HG03354 (cell line): ENCODE measurements at regions not wholly inside any gene's neighbourhood (a gene's known extent, or its start where the extent isn't known, plus 50 kb on each side); places are given as distances from the start of the nearest gene placed in this dataset.
"Not testable (repeated sequence)": the region's sequence is repeated elsewhere in the genome, so short reads cannot be mapped to it uniquely, and the experiment has no call there.

ENCODE experiments used
- ATAC-seq: cut with Tn5 transposase; IDR thresholded peaks from one replicate; pipeline ENCODE4 v1.9.1; 2021; ENCODE audit warnings: mild to moderate bottlenecking; ENCODE audit not compliant: unreplicated experiment, poor library complexity, severe bottlenecking

DNA sequence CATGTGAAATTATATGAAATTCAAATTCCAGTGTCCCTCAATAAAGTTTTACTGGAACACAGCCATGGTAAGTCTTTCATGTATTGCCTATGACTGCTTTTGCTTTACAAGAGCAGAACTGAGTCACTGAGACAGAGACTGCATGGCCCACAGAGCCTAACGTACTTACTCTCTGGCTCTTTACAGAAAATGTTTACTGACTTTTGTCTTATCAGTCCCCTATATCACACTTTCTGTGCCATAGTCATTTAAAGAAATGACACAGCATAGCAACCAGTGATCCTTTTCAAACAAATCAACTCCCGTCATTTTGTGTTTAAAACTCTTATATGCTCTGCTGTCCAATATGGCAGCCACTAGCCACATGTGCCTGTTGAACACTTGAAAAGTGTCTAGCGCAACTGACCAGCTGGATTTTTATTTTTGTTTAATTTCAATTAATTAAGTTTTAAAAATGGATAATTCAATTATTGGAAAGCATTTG, 129.7 kb upstream of the CDIN1 start:
- no peak for ATAC-seq

DNA sequence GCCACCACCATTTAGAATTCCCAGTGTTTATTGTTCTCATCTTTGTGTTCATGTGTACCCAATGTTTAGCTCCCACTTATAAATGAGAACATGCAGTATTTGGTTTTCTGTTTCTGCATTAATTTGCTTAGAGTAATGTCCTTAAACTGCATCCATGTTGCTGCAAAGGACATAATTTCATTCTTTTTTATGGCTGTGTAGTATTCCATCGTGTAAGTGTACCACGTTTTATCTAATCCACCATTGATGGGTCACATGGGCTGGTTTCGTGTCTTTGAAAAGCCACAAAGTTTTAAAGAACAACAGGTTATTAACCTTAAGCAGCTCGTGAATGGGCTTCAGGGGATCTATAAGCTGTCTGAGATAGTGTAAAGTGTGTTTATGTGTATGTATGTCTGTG, 125.2 kb upstream of the CDIN1 start:
- not testable (repeated sequence) for ATAC-seq

DNA sequence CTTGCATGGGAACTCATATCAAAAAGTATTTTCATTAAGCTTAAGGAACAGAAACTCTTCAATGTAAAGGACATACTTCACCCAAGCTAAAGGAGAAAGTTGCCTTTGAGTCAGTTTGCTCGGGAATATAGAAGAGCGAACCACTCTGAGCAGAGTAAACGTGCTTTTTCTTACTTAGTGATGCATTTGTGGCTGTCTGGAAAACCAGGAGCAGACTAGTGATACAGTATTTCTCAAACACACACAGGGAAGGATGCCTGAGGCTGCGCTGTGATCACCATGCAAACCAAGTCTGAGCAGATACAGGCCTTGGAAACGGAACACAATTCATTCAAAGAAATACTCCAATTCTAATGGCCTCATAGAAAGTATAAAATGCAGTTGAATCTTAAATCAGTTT, 121.0 kb upstream of the CDIN1 start:
- no peak for ATAC-seq

DNA sequence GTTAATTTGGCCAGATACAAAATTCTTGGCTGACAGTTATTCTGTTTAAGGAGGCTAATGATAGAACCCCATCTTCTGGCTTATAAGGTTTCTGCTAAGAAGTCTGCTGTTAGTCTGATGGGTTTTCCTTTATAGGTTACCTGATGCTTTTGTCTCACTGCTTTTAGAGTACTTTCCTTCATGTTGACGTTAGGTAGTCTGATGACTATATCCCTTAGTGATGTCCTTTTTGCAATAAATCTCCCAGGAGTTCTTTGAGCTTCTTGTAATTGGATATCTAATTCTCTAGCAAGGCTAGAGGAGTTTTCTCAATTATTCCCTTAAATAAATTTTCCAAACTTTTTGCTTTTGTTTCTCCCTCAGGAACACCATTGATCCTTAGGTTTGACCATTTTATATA, 114.1 kb upstream of the CDIN1 start:
- no peak for ATAC-seq

DNA sequence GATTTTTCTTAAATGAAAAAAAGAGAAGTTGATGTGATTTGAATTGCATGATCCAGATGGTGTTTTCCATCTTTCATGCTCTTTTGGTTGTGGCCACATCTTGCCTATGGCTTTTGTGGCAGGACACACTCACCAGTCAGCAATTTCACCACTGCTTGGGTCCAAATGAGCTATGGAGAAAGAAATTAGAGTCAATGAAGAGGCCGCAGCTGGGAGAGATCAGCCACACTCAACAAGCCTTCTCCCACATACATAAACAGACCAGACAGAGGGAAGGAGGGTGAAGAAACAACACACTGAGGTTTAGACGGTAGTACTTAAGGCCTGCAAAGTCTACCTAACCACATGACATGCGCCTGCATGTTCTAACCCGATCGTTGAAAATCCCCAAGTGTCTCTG, 110.7 kb upstream of the CDIN1 start:
- ATAC-seq: no peak

DNA sequence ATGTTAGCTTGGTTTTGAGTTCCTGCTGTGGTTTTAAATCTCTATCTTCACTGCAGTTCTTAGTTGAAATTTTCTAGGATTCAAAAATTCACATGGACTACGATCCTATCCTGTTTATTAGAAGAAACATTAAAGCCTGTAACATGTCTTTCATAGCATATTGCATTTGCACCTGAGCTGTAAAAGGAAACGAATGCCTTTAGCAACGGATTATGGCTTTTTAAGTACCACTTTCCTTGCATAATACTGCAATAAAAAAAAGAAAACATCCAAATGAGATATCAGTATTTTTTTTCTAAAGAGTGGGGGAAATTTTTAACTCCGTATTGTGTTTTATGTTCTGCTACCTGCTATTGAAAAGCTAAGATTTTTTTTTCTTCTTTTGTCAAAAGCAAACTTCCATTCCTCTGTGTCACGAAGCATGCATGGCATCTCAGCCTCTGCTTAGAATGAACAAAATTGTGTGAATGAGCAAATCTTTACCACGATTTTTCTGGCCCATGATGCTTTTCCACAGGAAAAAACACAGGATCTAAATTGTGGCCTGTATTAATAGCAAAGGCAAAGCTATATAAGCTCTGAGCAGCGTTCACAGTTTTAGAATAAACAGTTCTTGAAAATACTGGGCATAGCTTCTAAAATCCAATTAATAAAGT, 110.0 kb upstream of the CDIN1 start:
- no peak for ATAC-seq

DNA sequence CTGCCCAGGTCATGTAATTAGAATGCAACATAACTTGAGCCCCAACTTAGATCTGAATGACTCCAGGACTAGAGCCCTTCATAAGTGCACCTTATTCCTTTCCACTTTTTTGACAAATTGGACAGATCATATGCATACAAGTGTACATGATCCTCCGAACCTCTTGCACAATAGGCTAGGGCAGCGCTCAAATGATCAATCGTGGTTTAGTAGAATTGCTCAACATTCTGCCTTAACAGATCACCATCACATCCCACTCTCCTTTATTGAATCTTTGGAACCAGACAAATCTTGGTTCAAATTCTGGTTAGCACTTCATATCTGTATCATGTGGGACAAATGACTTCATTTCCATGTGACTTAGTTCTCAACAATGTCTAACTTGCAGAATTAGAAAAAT, 106.8 kb upstream of the CDIN1 start:
- no peak for ATAC-seq

DNA sequence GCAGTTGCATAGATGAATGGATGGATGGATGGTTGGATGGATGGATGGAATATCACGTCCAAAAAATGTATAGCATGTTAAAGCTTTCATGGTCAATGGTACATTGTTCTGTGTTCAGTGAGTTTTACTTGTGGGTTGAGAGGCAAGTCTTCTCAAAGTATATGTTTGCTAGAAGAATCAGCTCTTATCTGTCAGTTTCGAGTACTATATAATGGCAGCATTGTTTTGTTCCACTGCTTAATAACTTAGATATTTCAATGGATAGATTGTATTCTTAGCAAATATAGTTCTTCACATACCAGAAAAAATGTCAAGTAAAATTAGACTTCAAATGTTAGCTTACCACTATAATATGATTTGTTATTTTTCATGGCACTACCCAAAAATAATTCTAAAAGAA, 100.9 kb upstream of the CDIN1 start:
- no peak for ATAC-seq

DNA sequence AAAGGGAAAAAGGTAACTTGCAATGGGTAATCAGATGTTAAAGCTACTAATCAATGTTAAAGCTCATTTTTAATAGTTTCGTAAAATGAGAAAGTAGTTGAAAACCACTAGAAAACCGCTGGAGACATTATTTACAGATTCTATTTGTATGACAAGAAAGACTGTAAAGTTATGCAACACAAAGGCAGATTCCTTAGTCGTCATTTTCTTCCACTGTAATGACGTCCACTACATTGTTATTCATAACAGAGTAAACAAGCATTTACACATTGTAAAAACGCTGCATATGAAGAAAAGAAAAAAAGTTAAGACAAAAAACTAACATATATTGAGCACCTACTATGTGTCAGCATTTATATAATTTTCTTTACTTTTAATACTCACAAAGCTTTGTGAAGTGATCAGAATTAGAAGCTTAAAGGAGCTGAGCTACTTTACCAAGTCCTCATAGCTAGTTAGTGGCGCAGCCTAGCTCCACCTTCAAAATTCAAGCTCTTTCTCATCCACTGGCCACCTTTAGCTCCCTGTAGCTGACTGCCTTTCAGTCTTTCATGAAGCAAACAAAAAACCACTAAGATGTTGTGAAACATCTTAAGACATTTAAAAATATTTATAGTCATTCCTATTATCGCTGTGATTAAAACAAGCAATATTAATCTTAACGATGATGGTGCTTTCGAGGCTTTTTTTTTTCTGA, 100.1 kb upstream of the CDIN1 start:
- ATAC-seq: no peak

DNA sequence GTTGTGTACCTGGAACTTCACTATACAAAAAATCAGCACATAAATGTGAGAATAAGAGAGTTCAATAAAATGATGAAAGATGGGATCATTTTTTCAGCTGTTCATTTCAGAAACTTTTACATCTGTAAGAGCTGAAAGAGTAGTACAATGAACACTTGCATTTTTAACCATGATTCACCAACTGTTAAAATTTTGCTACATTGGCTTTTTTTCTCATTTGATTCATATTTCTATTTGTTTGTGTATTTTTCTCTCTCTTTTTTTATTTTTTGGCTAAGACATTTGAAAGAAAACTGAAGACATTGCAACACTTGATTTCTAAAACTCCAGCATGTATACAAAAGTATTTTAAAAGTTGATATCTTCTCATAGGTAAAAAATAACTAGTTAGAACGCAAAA, 98.3 kb upstream of the CDIN1 start:
- ATAC-seq: no peak

DNA sequence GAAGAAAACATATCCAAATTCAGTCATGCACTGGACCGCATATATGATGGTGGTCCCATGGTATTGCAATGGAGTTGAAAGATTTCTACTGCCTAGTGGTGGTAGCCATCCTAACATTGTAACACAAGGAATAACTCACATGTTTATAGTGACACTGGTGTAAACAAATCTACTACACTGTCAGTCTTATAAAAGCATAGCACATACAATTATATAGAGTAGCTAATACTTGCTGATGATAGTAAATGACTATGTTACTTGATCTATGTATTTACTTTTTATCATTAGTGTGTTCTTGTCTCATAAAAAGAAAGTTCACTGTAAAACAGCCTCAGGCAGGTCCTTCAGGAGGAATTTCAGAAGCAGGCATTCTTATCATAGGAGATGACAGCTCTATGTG, 96.0 kb upstream of the CDIN1 start:
- ATAC-seq: no peak

DNA sequence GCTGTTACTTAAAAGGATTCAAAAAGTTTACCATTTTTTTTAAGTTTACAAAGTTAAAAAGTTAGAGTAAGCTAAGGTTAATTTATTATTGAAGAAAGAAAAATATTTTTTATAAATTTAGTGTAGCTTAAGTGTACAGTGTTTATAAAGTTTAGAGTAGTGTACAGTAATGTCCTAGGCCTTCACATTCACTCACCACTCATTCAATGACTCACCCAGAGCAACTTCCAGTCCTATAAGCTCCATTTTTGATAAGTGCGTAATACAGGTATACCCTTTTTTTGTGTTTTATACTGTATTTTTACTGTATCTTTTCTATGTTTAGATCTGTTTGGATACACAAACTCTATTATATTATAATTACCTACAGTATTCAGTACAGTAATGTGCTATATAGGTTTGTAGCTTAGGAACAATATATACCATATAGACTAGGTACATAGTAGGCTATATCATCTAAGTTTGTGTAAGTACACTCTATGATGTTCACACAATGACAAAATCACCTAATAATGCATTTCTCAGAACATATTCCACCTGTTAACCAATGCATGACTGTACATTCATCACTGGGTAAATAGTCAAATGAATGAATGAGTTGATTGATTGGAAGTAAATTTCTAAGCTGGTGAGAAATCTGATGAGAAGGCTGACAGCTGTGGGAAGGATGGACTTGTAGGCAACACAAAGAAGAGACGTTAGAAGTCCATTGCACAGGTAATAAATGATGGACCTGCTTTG, 95.2 kb upstream of the CDIN1 start:
- no peak for ATAC-seq

DNA sequence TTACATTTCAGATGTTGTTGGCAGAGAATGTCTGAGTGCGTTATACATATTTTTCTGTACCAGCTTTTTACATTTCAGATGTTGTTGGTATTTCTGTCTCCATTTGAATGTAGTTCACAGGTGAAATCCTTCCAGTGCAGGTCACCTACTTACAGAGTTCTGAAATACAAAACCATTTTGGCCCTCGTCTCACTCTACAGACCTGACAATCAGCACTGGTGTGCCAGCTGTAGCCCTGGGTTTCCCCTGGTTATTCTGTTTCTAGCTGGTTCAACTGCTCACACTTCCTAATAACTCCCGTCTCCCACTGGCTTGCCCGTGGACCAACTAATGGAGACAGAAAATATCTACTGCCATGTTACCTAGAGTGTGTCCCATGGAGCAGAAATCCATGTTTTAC, 87.5 kb upstream of the CDIN1 start:
- no peak for ATAC-seq

DNA sequence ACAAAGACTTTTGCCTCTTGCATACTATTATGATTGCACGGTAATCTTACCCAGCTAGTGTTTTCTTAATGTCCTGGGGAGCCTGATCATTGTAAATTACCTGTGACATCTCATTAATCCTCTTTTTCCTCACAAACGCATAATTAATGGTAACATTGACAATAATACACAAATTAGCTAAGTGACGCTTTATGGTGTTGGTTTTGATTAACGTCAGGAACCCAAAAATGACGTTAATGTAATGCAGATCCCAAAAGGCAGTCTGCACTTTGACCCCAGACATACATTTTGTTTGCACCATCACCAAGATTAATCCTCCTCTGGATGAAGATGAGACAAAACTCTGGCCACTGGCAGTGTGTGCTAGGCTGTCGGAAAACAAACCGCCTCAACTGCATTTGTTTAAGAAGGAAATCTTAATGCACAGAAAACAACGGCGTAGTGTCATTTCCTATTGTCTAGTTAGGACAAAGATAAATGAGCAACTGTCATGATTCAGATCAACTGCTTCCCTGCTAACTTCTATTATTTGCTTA, 83.9 kb upstream of the CDIN1 start:
- ATAC-seq: no peak

DNA sequence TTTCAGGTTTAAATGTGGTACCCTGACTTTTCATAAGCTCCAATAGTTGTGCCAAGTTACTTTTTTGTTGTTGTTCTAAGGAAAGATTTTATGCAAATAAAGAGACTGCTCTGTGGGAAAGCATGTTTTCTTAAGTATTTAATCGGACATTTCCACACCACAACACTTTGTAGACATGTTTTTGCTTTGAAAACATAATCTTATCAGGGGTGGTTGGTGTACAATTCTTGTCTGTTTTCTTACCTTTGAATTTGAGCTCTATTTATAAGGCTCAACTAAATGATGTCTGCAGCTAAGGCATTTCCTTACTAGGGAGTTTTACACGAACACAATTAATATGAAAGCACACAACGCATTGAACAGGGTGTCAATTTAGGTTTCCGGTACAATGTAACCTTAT, 81.5 kb upstream of the CDIN1 start:
- no peak for ATAC-seq

DNA sequence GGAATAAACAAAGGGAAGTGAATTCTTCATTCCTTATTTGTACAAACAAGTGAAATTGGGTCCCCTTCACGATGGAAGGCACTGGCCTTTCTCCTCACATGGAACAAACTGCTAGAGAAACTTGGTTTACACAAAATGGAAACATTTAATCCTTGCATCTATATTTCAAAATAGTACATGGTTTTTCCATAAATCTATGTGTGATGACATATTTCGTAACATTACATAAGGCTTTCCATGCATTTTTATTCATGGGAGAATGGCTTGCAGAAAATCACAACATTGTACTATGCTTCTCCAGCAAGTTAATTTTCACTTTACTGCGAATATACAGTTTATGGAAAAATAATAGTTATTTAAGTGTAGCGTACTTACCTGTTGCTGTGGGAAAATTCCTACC, 81.0 kb upstream of the CDIN1 start:
- no peak for ATAC-seq

DNA sequence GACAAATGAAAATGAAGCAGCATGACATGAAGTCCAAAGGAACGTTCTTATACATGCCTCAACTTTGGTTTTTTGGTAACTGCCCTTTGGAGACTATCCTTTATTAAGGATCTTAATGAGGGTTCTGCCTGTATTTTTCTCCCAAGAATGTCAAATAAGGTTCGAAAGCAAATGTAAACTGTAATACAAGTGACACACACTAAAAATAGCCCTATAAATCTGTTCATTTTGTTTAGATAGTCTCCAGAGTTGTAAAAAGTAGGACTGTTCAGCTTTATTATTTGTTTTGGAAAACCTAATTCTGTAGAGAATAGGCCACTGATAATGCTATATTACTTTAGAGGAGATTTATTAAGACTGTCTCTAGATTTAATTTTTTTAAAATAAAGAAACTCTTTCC, 80.5 kb upstream of the CDIN1 start:
- no peak for ATAC-seq

DNA sequence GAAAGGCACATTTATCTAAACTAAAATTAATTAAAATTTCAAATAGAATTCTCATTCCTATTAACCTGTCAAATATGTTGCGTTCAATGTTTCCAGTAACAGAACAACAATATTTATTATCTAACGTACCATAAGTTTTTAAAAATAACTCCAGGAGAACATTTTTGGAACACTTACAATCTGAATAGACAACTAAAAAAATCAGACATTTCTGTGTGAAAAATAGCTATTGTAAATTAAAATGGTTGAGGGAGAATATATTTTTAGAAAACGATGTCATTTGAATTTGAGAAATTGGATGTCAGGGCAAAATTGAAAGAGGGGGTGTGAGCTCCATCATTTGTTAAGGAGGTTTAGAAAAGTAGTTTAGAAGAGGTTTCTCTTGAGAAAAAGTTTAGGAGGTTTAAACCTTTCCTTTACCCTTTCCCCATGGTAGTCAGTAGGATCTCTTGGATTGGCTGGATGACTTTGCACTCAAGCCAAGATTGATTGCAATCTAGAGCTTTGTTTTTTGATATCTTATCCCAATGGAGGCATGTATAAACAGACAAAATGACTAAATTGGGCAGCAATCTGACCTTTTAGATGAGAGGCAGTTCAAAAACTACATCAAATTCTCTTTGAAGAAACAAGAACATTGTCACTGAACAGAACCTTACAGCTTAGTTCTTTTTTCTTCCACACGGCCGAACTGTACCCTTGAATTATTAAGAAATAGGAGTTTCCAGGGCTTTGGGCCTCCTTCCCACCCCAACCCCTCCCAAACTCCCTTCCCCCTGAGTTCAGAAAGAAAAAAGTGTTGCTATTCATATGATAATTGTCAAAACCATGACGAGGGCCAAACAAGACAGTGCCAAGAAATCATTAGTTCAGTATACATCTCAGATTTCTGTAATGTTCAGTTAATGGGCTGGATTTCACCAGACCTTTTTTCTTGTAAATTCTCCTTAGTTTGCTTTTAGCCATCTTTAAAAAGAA, 79.7 kb upstream of the CDIN1 start:
- ATAC-seq: no peak

DNA sequence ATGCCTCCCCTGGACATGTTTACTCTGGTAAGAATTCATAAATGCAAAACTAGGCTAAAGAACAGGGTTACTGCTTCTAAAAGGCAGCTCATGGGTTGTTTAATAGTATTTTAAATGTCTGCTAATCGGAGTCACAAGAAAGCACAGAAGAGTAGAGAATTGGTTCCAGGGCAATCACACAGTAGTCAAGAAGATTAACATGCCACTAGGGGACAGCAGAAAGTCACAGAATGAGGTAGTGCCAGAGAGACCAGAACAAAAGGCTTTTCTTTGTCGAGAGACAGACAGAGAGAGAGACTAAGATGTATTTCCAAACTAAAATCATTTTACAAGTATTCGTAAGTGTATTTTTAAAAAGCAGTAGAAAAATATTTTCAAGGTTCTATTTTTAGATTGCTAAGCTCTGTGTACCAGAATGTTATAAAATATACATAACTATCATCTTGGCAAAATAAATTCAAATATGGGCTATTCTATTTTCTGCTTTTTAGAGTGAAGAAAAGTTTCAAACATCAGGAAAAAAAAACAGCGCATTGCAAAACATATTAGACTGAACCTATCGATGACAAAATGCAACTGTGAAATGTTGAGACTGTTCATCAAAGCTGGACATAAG, 78.3 kb upstream of the CDIN1 start:
- peak; percentile 86 for ATAC-seq
